HUES6 (cell line): ENCODE measurements at regions not wholly inside any gene's neighbourhood (a gene's known extent, or its start where the extent isn't known, plus 50 kb on each side); places are given as distances from the start of the nearest gene placed in this dataset.

ENCODE experiments used
- H3K27ac ChIP-seq: 2 replicates; pipeline ENCODE4 v1.7.0; 2013; ENCODE audit warnings: low read depth, mild to moderate bottlenecking, low read length, inconsistent platforms
- H3K27me3 ChIP-seq: 2 replicates; pipeline ENCODE4 v1.6.1; 2013; ENCODE audit warnings: low read length; ENCODE audit not compliant: control insufficient read depth, insufficient read depth
- H3K36me3 ChIP-seq: 2 replicates; pipeline ENCODE4 v1.6.1; 2013; ENCODE audit warnings: low read length; ENCODE audit not compliant: control insufficient read depth, insufficient read depth
- H3K4me1 ChIP-seq: 2 replicates; pipeline ENCODE4 v1.6.1; 2013; ENCODE audit warnings: low read length; ENCODE audit not compliant: control insufficient read depth, insufficient read depth
- H3K4me3 ChIP-seq: 2 replicates; pipeline ENCODE4 v1.5.1; 2013; ENCODE audit warnings: low read depth, low read length
- H3K9ac ChIP-seq: one replicate; pipeline ENCODE4 v1.6.1; 2013; ENCODE audit warnings: mild to moderate bottlenecking, low read length
- H3K9me3 ChIP-seq: 2 replicates; pipeline ENCODE4 v1.6.1; 2013; ENCODE audit warnings: low read depth, low read length; ENCODE audit not compliant: control insufficient read depth, insufficient read depth

DNA sequence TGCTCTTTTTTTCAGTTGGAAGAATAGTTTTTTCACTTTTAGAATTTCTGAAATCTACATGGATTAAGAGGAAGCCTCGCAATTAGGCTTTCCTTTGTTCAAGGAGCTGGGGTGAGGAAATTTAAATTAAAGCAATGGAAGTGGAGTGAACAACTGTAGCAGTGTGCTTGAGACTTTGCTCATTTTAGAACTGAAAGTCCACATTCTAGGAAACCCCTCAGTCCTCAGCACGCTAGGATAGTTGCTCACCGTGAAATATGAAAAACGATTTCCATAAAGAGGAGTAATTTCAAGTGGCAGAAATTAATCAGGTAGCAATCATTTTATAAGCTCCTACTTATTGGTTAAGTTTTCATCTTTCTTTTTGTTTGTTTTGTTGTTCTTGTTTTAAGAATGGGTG, 243.0 kb upstream of the ITGA1 start:
- Histone ChIP-seq H3K36me3 (no peaks in the 10 kb centered on the region), H3K4me3 (no peak overlapping the region), H3K9me3 (no peaks in the 10 kb centered on the region), H3K4me1 (peaks cover 2% of the 10 kb centered on the region; the same call in 1 of the 2 replicates), H3K27ac (no peak overlapping the region), H3K9ac (no peak overlapping the region), H3K27me3 (no peaks in the 10 kb centered on the region)

DNA sequence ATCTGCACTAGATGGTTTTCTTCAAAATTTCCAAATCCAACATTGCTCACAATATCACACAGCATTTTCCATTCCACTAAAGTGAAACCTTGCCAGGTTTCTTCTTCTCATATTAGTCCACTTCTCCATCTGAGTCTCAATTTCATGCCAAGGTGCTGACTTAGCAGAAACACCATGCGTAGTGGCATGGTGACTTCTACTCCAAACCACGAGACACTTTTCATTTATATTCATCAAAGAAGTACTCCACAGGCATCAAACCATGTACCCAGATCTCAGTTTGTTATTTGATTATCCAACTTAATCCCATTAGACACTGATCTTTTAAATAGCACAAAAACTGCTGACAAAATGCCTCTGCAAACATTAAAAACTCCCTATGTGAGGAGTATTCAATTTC, 233.4 kb upstream of the ITGA1 start:
- no peak overlapping the region for H3K4me3 ChIP-seq
- no peak overlapping the region for H3K27ac ChIP-seq
- H3K27me3 ChIP-seq: no peaks in the 10 kb centered on the region
- H3K4me1 ChIP-seq: no peaks in the 10 kb centered on the region
- no peaks in the 10 kb centered on the region for H3K36me3 ChIP-seq
- no peak overlapping the region for H3K9ac ChIP-seq
- no peaks in the 10 kb centered on the region for H3K9me3 ChIP-seq

DNA sequence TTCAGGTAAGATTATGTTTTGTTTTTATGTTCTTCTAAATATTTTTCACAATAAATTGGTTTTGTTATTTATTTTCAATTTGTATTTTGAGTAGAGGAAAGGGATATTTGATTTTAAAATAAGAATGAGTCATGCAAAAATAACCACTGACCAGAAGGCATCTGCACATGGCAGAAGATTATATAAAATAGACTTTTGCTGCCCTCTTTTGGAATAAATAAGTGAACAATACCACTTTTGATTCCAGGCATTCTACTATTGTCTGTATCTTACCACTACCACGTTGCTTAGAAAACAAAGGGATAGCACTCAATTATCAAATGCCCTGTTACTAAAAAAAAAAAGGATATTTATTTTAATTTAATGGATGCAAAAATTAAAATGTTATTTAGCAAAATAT, 227.3 kb upstream of the ITGA1 start:
- Histone ChIP-seq H3K36me3 (no peaks in the 10 kb centered on the region), H3K4me1 (no peaks in the 10 kb centered on the region; the same call in 1 of the 2 replicates), H3K4me3 (no peak overlapping the region), H3K9me3 (no peaks in the 10 kb centered on the region), H3K27me3 (no peaks in the 10 kb centered on the region), H3K27ac (no peak overlapping the region), H3K9ac (no peak overlapping the region)

DNA sequence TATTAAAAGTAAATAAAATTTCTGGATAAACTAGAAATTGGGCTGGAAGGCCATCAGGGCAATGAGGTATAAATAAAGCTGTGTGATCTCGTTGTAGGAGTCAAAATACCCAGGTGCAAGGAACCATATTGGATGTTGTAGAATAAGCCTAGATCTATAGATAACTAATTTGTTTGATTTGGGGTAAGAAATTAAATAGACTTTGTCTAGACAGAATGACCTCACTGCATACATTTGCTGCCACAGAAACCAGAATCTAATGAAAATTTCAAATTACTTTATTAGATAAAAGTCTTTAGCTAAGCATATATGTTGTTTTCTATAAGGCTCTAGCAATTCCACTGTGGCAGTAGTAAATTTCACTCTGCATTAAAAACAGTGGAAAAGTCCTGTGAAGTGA, 225.2 kb upstream of the ITGA1 start:
- no peaks in the 10 kb centered on the region for H3K36me3 ChIP-seq
- no peaks in the 10 kb centered on the region for H3K9me3 ChIP-seq
- no peaks in the 10 kb centered on the region; the same call in 1 of the 2 replicates for H3K4me1 ChIP-seq
- no peak overlapping the region for H3K9ac ChIP-seq
- no peaks in the 10 kb centered on the region for H3K27me3 ChIP-seq
- no peak overlapping the region for H3K4me3 ChIP-seq
- H3K27ac ChIP-seq: no peak overlapping the region

DNA sequence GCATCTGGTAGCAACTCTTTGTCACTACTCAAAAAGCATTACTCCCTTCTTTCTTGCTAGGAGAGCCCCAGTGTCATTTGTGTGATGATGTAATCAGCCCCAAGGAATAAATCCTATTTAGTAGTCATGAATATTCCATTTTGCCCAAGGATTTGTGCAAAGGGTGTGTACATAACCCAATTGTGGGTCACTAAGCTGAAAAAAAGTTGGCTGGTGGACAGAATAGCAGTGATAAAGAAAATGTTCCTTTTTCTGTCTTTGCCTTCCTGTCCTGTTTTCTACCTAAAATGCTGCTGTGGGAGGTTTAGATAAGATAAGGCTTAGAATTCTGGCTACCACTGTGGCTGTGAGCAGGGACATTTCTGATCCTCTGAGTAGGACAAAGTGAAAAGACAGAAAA, 223.1 kb upstream of the ITGA1 start:
- H3K4me3 ChIP-seq: no peak overlapping the region

DNA sequence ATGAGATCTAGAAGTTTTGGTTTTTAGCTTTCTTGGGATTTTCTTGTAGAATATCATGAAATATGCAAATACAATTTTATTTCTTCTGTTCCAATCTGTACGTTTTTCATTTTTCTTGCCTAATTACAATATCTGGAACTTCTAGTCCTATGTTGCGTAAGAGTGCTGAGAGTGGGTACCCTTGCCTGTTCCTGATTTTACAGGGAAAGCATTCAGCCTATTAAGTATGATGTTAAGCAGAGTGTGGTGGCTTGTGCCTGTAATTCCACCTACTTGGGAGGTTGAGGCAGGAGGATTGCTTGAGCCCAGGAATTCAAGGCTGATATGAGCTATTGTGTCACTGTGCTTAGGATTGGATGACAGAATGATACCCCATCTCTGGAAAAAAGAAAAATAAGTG, 210.2 kb upstream of the ITGA1 start:
- H3K36me3 ChIP-seq: no peaks in the 10 kb centered on the region
- no peak overlapping the region for H3K4me3 ChIP-seq
- H3K9ac ChIP-seq: no peak overlapping the region
- H3K27ac ChIP-seq: no peak overlapping the region
- H3K4me1 ChIP-seq: no peaks in the 10 kb centered on the region
- H3K27me3 ChIP-seq: no peaks in the 10 kb centered on the region
- no peaks in the 10 kb centered on the region for H3K9me3 ChIP-seq

More for the DNA sequence above, 223.1 kb upstream of the ITGA1 start:
- no peaks in the 10 kb centered on the region for H3K27me3 ChIP-seq
- H3K9ac ChIP-seq: no peak overlapping the region
- H3K27ac ChIP-seq: no peak overlapping the region
- no peaks in the 10 kb centered on the region; the same call in 1 of the 2 replicates for H3K4me1 ChIP-seq
- H3K9me3 ChIP-seq: no peaks in the 10 kb centered on the region
- no peaks in the 10 kb centered on the region for H3K36me3 ChIP-seq

DNA sequence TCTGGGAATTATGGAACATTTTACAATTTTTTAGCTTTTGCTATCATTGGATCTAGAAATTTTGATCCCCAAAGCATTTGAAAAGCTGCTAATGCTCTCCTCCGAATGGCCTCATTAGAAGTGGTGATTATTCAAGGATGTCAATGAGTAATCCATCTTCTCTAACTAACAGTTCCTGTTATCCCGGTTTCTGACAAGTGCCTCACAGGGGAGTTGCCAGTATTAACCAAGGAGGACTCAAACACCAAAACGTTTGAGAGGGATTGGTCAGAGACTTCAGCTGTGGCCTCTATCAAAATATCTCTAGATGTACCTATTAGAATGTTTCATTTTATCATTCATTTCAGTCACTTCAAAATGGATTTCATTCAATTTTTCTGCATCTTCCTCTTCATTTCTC, 208.3 kb upstream of the ITGA1 start:
- no peak overlapping the region for H3K9ac ChIP-seq
- H3K4me3 ChIP-seq: no peak overlapping the region
- H3K27me3 ChIP-seq: no peaks in the 10 kb centered on the region
- H3K4me1 ChIP-seq: no peaks in the 10 kb centered on the region
- H3K27ac ChIP-seq: no peak overlapping the region
- no peaks in the 10 kb centered on the region for H3K9me3 ChIP-seq
- no peaks in the 10 kb centered on the region for H3K36me3 ChIP-seq

DNA sequence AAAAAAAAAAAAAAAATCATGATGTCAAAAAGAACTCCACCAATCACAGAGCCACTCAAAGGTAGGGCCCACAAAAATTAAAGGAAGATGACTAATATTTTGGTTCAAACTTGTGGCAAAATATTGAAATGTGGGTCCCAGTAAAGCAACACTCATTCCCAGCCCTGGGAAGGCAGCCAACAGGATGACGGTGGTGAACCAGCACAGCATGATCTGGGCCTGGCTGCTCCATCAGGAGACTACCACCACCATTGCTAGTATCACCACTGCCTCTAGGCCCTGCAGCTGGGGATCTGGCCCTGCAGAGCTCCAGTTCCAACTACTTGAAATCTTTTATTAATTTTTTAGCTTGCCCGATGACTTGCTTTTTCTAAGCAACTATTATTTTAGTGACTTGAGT, 206.8 kb upstream of the ITGA1 start:
- no peaks in the 10 kb centered on the region for H3K27me3 ChIP-seq
- H3K36me3 ChIP-seq: no peaks in the 10 kb centered on the region
- no peaks in the 10 kb centered on the region for H3K9me3 ChIP-seq
- no peak overlapping the region for H3K27ac ChIP-seq
- H3K4me3 ChIP-seq: no peak overlapping the region
- H3K4me1 ChIP-seq: no peaks in the 10 kb centered on the region
- no peak overlapping the region for H3K9ac ChIP-seq

DNA sequence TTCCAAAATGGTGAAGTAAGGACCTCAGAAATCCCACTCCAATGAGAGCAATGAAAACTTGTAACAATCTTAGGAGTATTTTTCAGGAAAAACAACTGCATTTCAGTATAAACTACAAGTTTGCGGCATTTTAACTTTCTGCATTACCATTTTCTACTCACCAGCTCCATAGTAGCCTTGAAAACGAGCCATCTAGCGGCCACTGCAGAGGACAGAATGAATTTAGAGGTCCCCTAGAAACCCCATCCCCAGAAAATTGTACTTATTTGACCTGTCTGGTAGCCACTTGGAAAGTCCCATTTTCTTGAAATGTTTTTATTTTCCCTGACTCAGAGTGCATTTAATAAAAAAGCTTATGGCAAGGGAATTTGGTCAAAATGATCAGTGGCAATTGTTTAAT, 205.4 kb upstream of the ITGA1 start:
- no peaks in the 10 kb centered on the region for H3K9me3 ChIP-seq
- H3K27ac ChIP-seq: no peak overlapping the region
- no peak overlapping the region for H3K9ac ChIP-seq
- H3K27me3 ChIP-seq: no peaks in the 10 kb centered on the region
- no peak overlapping the region for H3K4me3 ChIP-seq
- no peaks in the 10 kb centered on the region for H3K36me3 ChIP-seq
- no peaks in the 10 kb centered on the region for H3K4me1 ChIP-seq

DNA sequence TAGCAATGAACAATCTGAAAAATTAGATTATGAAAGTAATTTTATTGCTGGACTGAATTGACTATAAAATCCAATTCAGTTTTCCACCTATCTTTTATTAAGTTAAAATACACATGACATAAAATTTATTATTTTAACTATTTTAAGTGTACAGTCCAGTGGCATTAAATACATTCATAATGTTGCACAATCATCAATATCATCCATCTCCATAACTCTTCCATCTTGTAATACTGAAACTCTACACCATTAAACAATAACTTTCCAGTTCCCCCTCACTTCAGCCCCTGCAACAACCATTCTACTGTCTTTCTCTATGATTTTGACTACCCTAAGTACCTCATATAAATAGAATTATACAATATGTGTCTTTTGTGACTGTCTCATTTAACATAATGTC, 200.6 kb upstream of the ITGA1 start:
- no peaks in the 10 kb centered on the region for H3K9me3 ChIP-seq
- H3K36me3 ChIP-seq: no peaks in the 10 kb centered on the region
- no peaks in the 10 kb centered on the region for H3K4me1 ChIP-seq
- no peaks in the 10 kb centered on the region for H3K27me3 ChIP-seq
- H3K4me3 ChIP-seq: no peak overlapping the region
- H3K27ac ChIP-seq: no peak overlapping the region
- H3K9ac ChIP-seq: no peak overlapping the region

DNA sequence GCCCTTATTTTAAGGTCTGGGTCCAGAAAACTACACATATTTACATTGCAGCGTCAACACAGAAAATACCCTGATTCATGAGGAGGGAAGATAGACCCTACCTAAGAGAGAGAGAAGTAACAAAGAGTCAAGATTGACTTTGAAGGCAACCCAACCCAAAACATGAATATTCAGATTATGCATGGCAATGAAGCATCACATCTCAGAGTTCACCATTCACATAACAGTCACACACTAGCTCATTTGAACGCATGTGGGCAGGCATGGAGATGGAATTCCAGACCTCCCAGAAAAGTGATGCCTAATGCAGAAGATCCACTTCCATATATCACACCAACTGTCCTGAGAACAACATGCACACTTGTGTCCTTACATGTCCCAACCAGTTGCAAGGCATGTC, 190.1 kb upstream of the ITGA1 start:
- no peaks in the 10 kb centered on the region for H3K36me3 ChIP-seq
- no peaks in the 10 kb centered on the region for H3K4me1 ChIP-seq
- H3K27me3 ChIP-seq: no peaks in the 10 kb centered on the region
- H3K9me3 ChIP-seq: no peaks in the 10 kb centered on the region
- no peak overlapping the region for H3K4me3 ChIP-seq
- no peak overlapping the region for H3K9ac ChIP-seq
- no peak overlapping the region for H3K27ac ChIP-seq

DNA sequence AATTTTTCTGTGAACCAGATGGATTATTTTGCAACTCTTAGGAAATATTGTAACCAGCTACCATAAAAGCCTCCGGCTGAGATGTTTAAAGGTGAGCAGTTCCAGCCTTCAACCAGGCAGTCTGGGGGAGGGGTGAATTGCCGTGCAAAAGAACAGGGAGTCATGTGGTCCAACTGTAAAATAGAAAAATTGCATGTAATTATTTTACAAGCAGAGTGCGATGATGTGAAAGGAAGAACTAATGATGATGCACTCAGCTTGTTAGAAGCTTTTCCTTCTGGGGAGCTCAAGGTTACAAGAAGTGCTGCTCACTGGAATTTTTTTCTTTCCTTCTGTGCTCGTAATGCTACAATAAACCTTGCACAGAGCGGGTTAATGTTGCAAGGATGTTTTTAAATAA, 188.7 kb upstream of the ITGA1 start:
- H3K36me3 ChIP-seq: no peaks in the 10 kb centered on the region

More for the DNA sequence above, 188.7 kb upstream of the ITGA1 start:
- no peak overlapping the region for H3K9ac ChIP-seq
- no peaks in the 10 kb centered on the region for H3K27me3 ChIP-seq
- H3K9me3 ChIP-seq: no peaks in the 10 kb centered on the region
- no peak overlapping the region for H3K4me3 ChIP-seq
- H3K4me1 ChIP-seq: no peaks in the 10 kb centered on the region
- no peak overlapping the region for H3K27ac ChIP-seq
